ENCODE measurements at regions not wholly inside any gene's neighbourhood (a gene's known extent, or its start where the extent isn't known, plus 50 kb on each side); places are given as distances from the start of the nearest gene placed in this dataset.

DNA sequence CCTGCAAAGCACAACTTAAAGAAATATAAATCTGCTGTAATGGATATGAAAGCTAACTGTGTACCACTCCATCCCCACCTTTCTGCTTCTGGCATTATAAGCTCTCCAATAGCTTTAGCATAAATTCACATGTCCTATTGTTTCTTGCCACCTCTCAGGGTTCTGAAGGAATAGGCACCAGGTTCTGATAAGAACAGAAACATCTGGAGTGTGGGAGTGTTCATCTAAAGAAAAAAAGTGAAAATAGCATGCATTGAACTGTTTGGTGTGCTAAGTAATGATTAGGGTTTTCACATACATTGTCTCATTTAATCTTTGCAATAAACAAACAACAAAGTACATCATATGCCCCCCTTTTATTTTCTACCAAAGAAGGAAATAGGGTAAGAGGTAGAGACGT is 72.3 kb downstream of the FAM76B start:
- no peak for DNase-seq (ENCODE audit: low read depth)
- TF ChIP-seq, protein P1, sequence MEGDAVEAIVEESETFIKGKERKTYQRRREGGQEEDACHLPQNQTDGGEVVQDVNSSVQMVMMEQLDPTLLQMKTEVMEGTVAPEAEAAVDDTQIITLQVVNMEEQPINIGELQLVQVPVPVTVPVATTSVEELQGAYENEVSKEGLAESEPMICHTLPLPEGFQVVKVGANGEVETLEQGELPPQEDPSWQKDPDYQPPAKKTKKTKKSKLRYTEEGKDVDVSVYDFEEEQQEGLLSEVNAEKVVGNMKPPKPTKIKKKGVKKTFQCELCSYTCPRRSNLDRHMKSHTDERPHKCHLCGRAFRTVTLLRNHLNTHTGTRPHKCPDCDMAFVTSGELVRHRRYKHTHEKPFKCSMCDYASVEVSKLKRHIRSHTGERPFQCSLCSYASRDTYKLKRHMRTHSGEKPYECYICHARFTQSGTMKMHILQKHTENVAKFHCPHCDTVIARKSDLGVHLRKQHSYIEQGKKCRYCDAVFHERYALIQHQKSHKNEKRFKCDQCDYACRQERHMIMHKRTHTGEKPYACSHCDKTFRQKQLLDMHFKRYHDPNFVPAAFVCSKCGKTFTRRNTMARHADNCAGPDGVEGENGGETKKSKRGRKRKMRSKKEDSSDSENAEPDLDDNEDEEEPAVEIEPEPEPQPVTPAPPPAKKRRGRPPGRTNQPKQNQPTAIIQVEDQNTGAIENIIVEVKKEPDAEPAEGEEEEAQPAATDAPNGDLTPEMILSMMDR (conservative IDR thresholded peaks at IDR 0.05; ENCODE audit: low read depth, low read length), result no peak
- no peak overlapping the region for H3K4me3 ChIP-seq (ENCODE audit: low read depth, low read length)

DNA sequence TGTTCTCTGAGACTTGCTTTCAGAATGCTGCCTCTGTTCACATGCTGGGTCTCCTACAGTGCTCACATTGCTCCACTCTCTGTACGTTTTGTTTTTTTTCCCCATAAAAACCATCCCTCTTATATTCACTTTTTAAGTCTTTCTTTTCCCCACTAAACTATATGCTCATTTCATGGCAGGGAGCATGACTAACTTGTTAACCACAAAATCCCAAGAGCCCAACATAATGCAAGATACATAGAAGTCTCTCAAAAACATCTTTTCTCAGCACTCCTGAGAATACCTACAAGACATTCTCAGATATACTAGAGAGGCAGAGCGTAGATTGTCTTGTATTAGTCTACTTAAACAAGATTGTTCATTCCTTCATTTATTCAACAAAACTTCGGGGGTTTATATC is 73.3 kb downstream of the FAM76B start:
- H3K4me3 ChIP-seq (ENCODE audit: low read depth, low read length), result no peak overlapping the region
- DNase-seq (ENCODE audit: low read depth), result no peak
- TF ChIP-seq, protein P1 (conservative IDR thresholded peaks at IDR 0.05; ENCODE audit: low read depth, low read length), result no peak

DNA sequence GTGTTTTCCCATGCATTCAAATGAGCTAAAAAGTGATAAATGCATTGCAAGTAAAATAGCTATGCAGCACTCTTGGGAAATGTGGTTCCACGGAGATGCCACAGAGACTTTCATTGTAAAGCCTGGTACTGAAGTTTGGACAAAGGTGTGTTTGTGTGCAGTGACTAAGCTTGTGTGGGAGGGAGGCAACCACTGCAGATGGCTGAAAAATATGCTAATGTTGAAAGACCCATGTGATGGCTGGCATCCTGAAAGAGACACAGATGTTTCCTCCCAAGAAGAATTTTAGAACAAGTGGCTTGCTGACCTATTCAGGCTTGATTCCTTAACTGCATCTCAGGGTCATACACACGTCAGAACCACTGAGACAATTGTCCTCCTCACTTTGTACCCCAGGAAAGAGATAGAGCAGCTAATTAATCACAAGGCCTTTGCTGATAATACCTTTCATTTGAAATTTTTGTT is 73.8 kb downstream of the FAM76B start:
- no peak for DNase-seq (ENCODE audit: low read depth)
- H3K4me3 ChIP-seq (ENCODE audit: low read depth, low read length), result no peak overlapping the region
- TF ChIP-seq, protein P1 (conservative IDR thresholded peaks at IDR 0.05; ENCODE audit: low read depth, low read length), result no peak

DNA sequence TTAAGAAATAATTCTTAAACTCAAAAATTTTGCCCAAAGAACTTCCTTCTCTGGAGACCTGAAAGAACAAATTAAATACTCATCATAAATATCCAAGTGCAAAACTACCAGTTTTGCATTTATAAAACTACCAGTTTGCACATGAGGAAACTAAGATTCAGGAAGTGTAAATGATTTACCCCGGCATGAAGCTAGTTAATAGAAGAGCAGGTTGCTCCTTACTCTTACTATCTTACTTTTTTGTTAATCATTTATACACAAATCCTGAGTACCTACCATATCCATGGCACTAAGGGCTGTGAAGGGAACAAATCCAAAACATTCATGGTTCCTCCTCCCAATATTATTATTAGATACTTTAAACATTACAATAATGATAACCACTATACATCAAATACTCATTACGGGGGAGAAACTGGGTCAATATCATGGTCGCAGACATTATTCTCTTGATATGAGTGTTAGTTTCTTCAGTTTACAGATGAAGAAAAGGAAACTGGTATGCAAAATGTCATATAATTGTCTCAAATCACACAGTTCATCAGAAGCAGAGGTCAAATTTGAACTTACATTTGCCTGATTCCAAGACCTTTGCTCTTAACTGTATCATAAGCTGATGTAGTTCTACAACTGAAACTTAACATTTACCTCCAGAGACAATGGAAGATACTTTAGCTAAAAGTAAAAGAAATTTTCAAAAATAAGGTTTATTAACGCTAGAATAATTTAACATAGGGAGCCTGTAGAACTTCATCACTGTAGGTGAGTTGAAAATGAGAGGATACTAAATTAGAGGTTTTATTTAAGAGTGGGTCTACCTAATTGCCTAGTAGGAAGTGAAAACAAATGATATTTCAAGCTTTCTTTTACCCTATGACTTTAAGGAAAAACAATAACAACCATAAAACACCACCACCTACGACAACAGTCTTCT is 74.5 kb downstream of the FAM76B start:
- DNase-seq (ENCODE audit: low read depth), result no peak
- TF ChIP-seq, protein P1 (conservative IDR thresholded peaks at IDR 0.05; ENCODE audit: low read depth, low read length), result no peak
- H3K4me3 ChIP-seq (ENCODE audit: low read depth, low read length), result no peak overlapping the region

DNA sequence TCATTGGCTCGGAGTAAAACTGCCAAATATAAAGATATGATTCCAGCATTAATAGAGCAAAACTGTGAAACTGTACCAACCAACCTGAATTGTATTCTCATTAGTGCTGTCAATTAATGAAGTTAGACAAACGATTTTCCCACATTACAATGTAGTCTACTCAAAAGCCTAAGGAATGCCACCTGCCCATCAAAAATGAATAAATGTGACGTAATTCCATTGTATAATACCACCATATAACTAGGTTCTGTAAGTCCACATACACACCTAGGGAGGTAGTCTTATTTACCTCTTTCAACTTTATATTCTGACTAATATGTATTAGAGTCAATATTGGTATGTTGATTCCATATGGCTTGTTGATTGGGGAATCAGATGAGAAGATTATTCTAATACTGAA is 76.2 kb downstream of the FAM76B start:
- TF ChIP-seq, protein P1 (conservative IDR thresholded peaks at IDR 0.05; ENCODE audit: low read depth, low read length), result no peak
- no peak overlapping the region for H3K4me3 ChIP-seq (ENCODE audit: low read depth, low read length)
- no peak for DNase-seq (ENCODE audit: low read depth)

DNA sequence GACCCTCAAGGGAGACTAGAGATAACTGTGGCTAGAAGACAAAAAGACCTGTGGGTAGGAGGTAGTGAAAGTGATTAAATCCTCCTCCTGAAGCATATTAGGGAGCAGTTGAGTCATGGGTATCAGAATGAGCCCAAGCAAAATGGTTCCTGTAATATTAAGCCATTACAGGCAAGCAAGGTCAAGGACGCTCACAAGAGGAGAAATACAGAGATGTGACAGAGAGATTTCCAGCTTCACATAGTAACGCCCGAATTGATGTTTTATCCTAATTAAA is 77.7 kb downstream of the FAM76B start:
- no peak for DNase-seq (ENCODE audit: low read depth)
- H3K4me3 ChIP-seq (ENCODE audit: low read depth, low read length), result no peak overlapping the region
- TF ChIP-seq, protein P1 (conservative IDR thresholded peaks at IDR 0.05; ENCODE audit: low read depth, low read length), result no peak

All from epithelial cell of proximal tubule (primary cell).